IPS-18c (cell line): ENCODE measurements at regions not wholly inside any gene's neighbourhood (a gene's known extent, or its start where the extent isn't known, plus 50 kb on each side); places are given as distances from the start of the nearest gene placed in this dataset.
"Not testable (repeated sequence)": the region's sequence is repeated elsewhere in the genome, so short reads cannot be mapped to it uniquely, and the experiment has no call there.

Source experiments
- H3K4me3 ChIP-seq: 2 replicates; pipeline ENCODE4 v1.7.0; 2013; ENCODE audit warnings: low read depth, mild to moderate bottlenecking, low read length, moderate library complexity; ENCODE audit not compliant: insufficient read depth
- H3K9me3 ChIP-seq: one replicate; pipeline ENCODE4 v1.6.1; 2013; ENCODE audit warnings: mild to moderate bottlenecking, low read length, moderate library complexity; ENCODE audit not compliant: control insufficient read depth, insufficient read depth

- Histone ChIP-seq H3K4me3 (no peak overlapping the region), H3K9me3 (peaks cover 2% of the 10 kb centered on the region)
Measured at GRCh38 chr10:64571056-64571455, 1049.9 kb downstream of the REEP3 start.

GRCh38 chr10:64573623-64574325, 1052.6 kb downstream of the REEP3 start:
- Histone ChIP-seq H3K4me3 (no peak overlapping the region), H3K9me3 (no peaks in the 10 kb centered on the region)

- no peaks in the 10 kb centered on the region for H3K9me3 ChIP-seq
- no peak overlapping the region for H3K4me3 ChIP-seq
Measured at GRCh38 chr10:64574371-64574770, 1053.2 kb downstream of the REEP3 start.

GRCh38 chr10:64576497-64576896, 1055.3 kb downstream of the REEP3 start:
- H3K4me3 ChIP-seq, result no peak overlapping the region

GRCh38 chr10:64578757-64579156, 1057.6 kb downstream of the REEP3 start:
- H3K9me3 ChIP-seq, H3K4me3 ChIP-seq: not testable (repeated sequence)

More at GRCh38 chr10:64576497-64576896, 1055.3 kb downstream of the REEP3 start:
- no peaks in the 10 kb centered on the region for H3K9me3 ChIP-seq

- Histone ChIP-seq H3K9me3 (no peaks in the 10 kb centered on the region), H3K4me3 (no peak overlapping the region)
Measured at GRCh38 chr10:64586934-64587503, 1065.8 kb downstream of the REEP3 start.

- H3K9me3 ChIP-seq, result no peaks in the 10 kb centered on the region
- no peak overlapping the region for H3K4me3 ChIP-seq
Measured at GRCh38 chr10:64594072-64594471, 1072.9 kb downstream of the REEP3 start.

- H3K4me3 ChIP-seq, result no peak overlapping the region
- no peaks in the 10 kb centered on the region for H3K9me3 ChIP-seq
Measured at GRCh38 chr10:64598600-64598999, 1077.4 kb downstream of the REEP3 start.

- Histone ChIP-seq H3K4me3 (no peak overlapping the region), H3K9me3 (no peaks in the 10 kb centered on the region)
Measured at GRCh38 chr10:64601298-64601697, 1080.1 kb downstream of the REEP3 start.

- H3K9me3 ChIP-seq, result no peaks in the 10 kb centered on the region
- H3K4me3 ChIP-seq, result no peak overlapping the region
Measured at GRCh38 chr10:64617085-64617484, 1095.9 kb downstream of the REEP3 start.

- Histone ChIP-seq H3K9me3 (no peaks in the 10 kb centered on the region), H3K4me3 (no peak overlapping the region)
Measured at GRCh38 chr10:64619102-64619501, 1097.9 kb downstream of the REEP3 start.

GRCh38 chr10:64626924-64627323, 1105.7 kb downstream of the REEP3 start:
- no peaks in the 10 kb centered on the region for H3K9me3 ChIP-seq

GRCh38 chr10:64630534-64630933, 1109.3 kb downstream of the REEP3 start:
- Histone ChIP-seq H3K9me3 (no peaks in the 10 kb centered on the region), H3K4me3 (no peak overlapping the region)

More at GRCh38 chr10:64626924-64627323, 1105.7 kb downstream of the REEP3 start:
- H3K4me3 ChIP-seq, result no peak overlapping the region

- no peaks in the 10 kb centered on the region for H3K9me3 ChIP-seq
- H3K4me3 ChIP-seq, result no peak overlapping the region
Measured at GRCh38 chr10:64635906-64636305, 1114.7 kb downstream of the REEP3 start.

GRCh38 chr10:64636461-64636860, 1115.3 kb downstream of the REEP3 start:
- Histone ChIP-seq H3K9me3 (no peaks in the 10 kb centered on the region), H3K4me3 (no peak overlapping the region)

- H3K4me3 ChIP-seq, result no peak overlapping the region
- no peaks in the 10 kb centered on the region for H3K9me3 ChIP-seq
Measured at GRCh38 chr10:64637939-64638338, 1116.7 kb downstream of the REEP3 start.

GRCh38 chr10:64648915-64649314, 1127.7 kb downstream of the REEP3 start:
- no peak overlapping the region for H3K4me3 ChIP-seq
- H3K9me3 ChIP-seq, result no peaks in the 10 kb centered on the region

- no peak overlapping the region for H3K4me3 ChIP-seq
- H3K9me3 ChIP-seq, result no peaks in the 10 kb centered on the region
Measured at GRCh38 chr10:64658528-64658927, 1137.3 kb downstream of the REEP3 start.

GRCh38 chr10:64659311-64659710, 1138.1 kb downstream of the REEP3 start:
- Histone ChIP-seq H3K9me3 (no peaks in the 10 kb centered on the region), H3K4me3 (no peak overlapping the region)
